PC-3 (cell line): ENCODE measurements at regions not wholly inside any gene's neighbourhood (a gene's known extent, or its start where the extent isn't known, plus 50 kb on each side); places are given as distances from the start of the nearest gene placed in this dataset.

Source experiments
- ATAC-seq: fragments of 200-7000 bp; cut with Tn5 transposase; 2 replicates; pipeline ENCODE4 v1.9.1; 2020; ENCODE audit warnings: mild to moderate bottlenecking, moderate library complexity
- BruUV-seq: library from RNA; stranded (reverse); fragments of 400-500 nt; replicated peaks from 2 replicates; lab custom pipeline; 2021; lab: Mats Ljungman, UMichigan
- CTCF ChIA-PET: fragments of 300-600 bp; sonication (Branson Sonifier 250); formaldehyde crosslinking; loops from one replicate; lab custom pipeline; 2022; ENCODE audit warnings: antibody characterized with exemption; lab: Charles Lee
- POLR2A ChIA-PET: fragments of 300-600 bp; sonication (Branson Sonifier 250); formaldehyde crosslinking; loops from one replicate; lab custom pipeline; 2022; ENCODE audit warnings: antibody characterized with exemption; ENCODE audit not compliant: unreplicated experiment; lab: Charles Lee
- DNase-seq: peaks from one replicate; pipeline ENCODE4 v3.0.0-alpha.2; 2015
- H2AFZ ChIP-seq: fragments of 300-600 bp; sonication (generic); 2 replicates; pipeline ENCODE4 v1.6.0; 2016; ENCODE audit warnings: antibody characterized with exemption, low read length
- H3F3A ChIP-seq: fragments of 300-600 bp; sonication (generic); one replicate; pipeline ENCODE4 v1.6.0; 2017; ENCODE audit warnings: antibody characterized with exemption, low read length, control low read depth, mild to moderate bottlenecking; ENCODE audit not compliant: unreplicated experiment
- H3K27ac ChIP-seq: fragments of 300-600 bp; sonication (generic); 2 replicates; pipeline ENCODE4 v1.5.1; 2016; ENCODE audit warnings: mild to moderate bottlenecking, low read length
- H3K27me3 ChIP-seq: fragments of 300-600 bp; sonication (generic); 2 replicates; pipeline ENCODE4 v1.6.1; 2016; ENCODE audit warnings: low read length, mixed read lengths
- H3K36me3 ChIP-seq: fragments of 300-600 bp; sonication (generic); 2 replicates; pipeline ENCODE4 v1.6.1; 2016; ENCODE audit warnings: low read depth, mixed run types, low read length, mixed read lengths
- H3K4me1 ChIP-seq: fragments of 300-600 bp; sonication (generic); 2 replicates; pipeline ENCODE4 v1.5.1; 2016; ENCODE audit warnings: low read length; ENCODE audit not compliant: insufficient read depth
- H3K4me2 ChIP-seq: fragments of 300-600 bp; sonication (generic); 2 replicates; pipeline ENCODE4 v1.6.0; 2016; ENCODE audit warnings: low read length
- H3K4me3 ChIP-seq: fragments of 300-600 bp; sonication (generic); 2 replicates; pipeline ENCODE4 v1.5.1; 2016; ENCODE audit warnings: mild to moderate bottlenecking, low read length, mixed read lengths
- H3K79me2 ChIP-seq: fragments of 300-600 bp; sonication (generic); 2 replicates; pipeline ENCODE4 v1.6.1; 2017; ENCODE audit warnings: low read length, mixed read lengths
- H3K9ac ChIP-seq: fragments of 300-600 bp; sonication (generic); 2 replicates; pipeline ENCODE4 v1.6.0; 2016; ENCODE audit warnings: mild to moderate bottlenecking, low read length
- H3K9me2 ChIP-seq: fragments of 300-600 bp; sonication (generic); replicated peaks from 2 replicates; pipeline ENCODE4 v1.6.1; 2016; ENCODE audit warnings: mixed run types, low read length, mixed read lengths
- H3K9me3 ChIP-seq: fragments of 300-600 bp; sonication (generic); 2 replicates; pipeline ENCODE4 v1.6.1; 2016; ENCODE audit warnings: low read length, mixed read lengths
- H4K20me1 ChIP-seq: fragments of 300-600 bp; sonication (generic); 2 replicates; pipeline ENCODE4 v1.6.1; 2016; ENCODE audit warnings: low read length, mixed read lengths
- EZH2 ChIP-seq: fragments of 300-600 bp; sonication (generic); IDR thresholded peaks from one replicate; pipeline ENCODE4 v1.6.1; 2017; ENCODE audit warnings: antibody characterized with exemption, mild to moderate bottlenecking, low read length; ENCODE audit not compliant: unreplicated experiment
- EZH2phosphoT487 ChIP-seq: fragments of 300-600 bp; sonication (generic); IDR thresholded peaks from 2 replicates; pipeline ENCODE4 v1.6.1; 2018; ENCODE audit warnings: mild to moderate bottlenecking, antibody characterized with exemption, low read length, borderline replicate concordance
- intact Hi-C: fragments of 100-400 bp; cut with micrococcal nuclease; formaldehyde crosslinking; loops from 2 replicates; pipeline ENCODE4 v1.9.0; 2023
- TF ChIP-seq, protein P1 (sequence below): fragments of 300-600 bp; sonication (generic); conservative IDR thresholded peaks from 2 replicates; pipeline ENCODE4 v1.5.1; 2017; ENCODE audit warnings: antibody characterized with exemption, low read depth, mild to moderate bottlenecking, low read length

GRCh38 chr14:31950764-31951637 is 126.1 kb upstream of the ARHGAP5 start:
- Histone ChIP-seq H3K27me3 (no peaks in the 10 kb centered on the region), H4K20me1 (no peaks in the 10 kb centered on the region), H2AFZ (0 out of 2 replicates have a peak overlapping the region, but pooled peaks have one; percentile 0), H3K9me2 (no peaks in the 10 kb centered on the region), H3K4me1 (peaks cover 25% of the 10 kb centered on the region), H3K9ac (no peak overlapping the region), H3K4me2 (peak overlapping the region; percentile 47), H3K27ac (peak overlapping the region; percentile 25; the same call in 1 of the 2 replicates), H3K4me3 (no peak overlapping the region), H3K9me3 (no peaks in the 10 kb centered on the region), H3K79me2 (no peaks in the 10 kb centered on the region), H3K36me3 (no peaks in the 10 kb centered on the region), H3F3A (no peaks in the 10 kb centered on the region)
- ChIA-PET CTCF (interaction anchor here (0.8 to 1.3 kb wide), 2 partner anchors 13 to 123 kb away, joined by 3 to 4 read pairs; no protein-coding TSS in a partner anchor), POLR2A (interaction anchor here (0.6 kb wide), 1 partner anchor 35 kb away, joined by 3 read pairs; no protein-coding TSS in a partner anchor)
- intact Hi-C loops, result no loop called here
- peak; percentile 92 for ATAC-seq
- peak; percentile 81 for DNase-seq
- no peak for TF ChIP-seq EZH2
- TF ChIP-seq, protein P1, sequence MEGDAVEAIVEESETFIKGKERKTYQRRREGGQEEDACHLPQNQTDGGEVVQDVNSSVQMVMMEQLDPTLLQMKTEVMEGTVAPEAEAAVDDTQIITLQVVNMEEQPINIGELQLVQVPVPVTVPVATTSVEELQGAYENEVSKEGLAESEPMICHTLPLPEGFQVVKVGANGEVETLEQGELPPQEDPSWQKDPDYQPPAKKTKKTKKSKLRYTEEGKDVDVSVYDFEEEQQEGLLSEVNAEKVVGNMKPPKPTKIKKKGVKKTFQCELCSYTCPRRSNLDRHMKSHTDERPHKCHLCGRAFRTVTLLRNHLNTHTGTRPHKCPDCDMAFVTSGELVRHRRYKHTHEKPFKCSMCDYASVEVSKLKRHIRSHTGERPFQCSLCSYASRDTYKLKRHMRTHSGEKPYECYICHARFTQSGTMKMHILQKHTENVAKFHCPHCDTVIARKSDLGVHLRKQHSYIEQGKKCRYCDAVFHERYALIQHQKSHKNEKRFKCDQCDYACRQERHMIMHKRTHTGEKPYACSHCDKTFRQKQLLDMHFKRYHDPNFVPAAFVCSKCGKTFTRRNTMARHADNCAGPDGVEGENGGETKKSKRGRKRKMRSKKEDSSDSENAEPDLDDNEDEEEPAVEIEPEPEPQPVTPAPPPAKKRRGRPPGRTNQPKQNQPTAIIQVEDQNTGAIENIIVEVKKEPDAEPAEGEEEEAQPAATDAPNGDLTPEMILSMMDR, result no peak
- no peak for TF ChIP-seq EZH2phosphoT487
- no TSS peak for BruUV-seq

DNA sequence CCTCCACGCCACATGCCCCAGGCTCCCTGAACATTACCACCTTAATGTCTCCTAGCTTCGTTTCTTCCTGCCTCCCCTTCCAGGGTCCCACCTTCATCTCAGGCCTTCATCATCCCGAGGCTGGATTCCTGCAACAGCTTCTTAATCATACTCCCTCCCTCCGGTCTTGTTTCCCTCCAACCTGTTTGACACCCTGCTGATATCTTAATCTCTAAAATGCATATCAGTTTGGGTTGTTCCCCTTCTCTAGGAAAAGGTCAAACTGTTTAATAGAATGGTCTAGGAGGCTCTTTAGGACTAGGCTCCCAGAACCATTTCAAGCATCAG is 125.5 kb upstream of the ARHGAP5 start:
- H2AFZ ChIP-seq, result no peak overlapping the region
- ChIA-PET CTCF (interaction anchor here (0.8 kb wide), 1 partner anchor 14 kb away, joined by 3 read pairs; no protein-coding TSS in a partner anchor), POLR2A (interaction anchor here (0.6 kb wide), 1 partner anchor 34 kb away, joined by 3 read pairs; no protein-coding TSS in a partner anchor)
- no peak overlapping the region for H3K27ac ChIP-seq
- no peaks in the 10 kb centered on the region for H3K9me2 ChIP-seq
- no peak overlapping the region for H3K4me3 ChIP-seq
- H3K4me1 ChIP-seq, result peaks cover 25% of the 10 kb centered on the region
- BruUV-seq, result no TSS peak
- no peaks in the 10 kb centered on the region for H3K27me3 ChIP-seq
- no peak for DNase-seq
- no peaks in the 10 kb centered on the region for H3K9me3 ChIP-seq
- no peaks in the 10 kb centered on the region for H3K36me3 ChIP-seq
- no peaks in the 10 kb centered on the region for H3K79me2 ChIP-seq
- no peak for ATAC-seq
- no peaks in the 10 kb centered on the region for H3F3A ChIP-seq
- intact Hi-C loops, result no loop called here
- H3K9ac ChIP-seq, result no peak overlapping the region
- TF ChIP-seq EZH2phosphoT487 (no peak), EZH2 (no peak)
- TF ChIP-seq, protein P1, result no peak
- no peaks in the 10 kb centered on the region for H4K20me1 ChIP-seq
- H3K4me2 ChIP-seq, result no peak overlapping the region

GRCh38 chr14:31952573-31952972 is 124.5 kb upstream of the ARHGAP5 start:
- Histone ChIP-seq H3K9ac (no peak overlapping the region), H3F3A (no peaks in the 10 kb centered on the region), H2AFZ (no peak overlapping the region), H4K20me1 (no peaks in the 10 kb centered on the region), H3K27me3 (no peaks in the 10 kb centered on the region), H3K36me3 (no peaks in the 10 kb centered on the region), H3K4me1 (peaks cover 25% of the 10 kb centered on the region), H3K9me3 (no peaks in the 10 kb centered on the region), H3K4me3 (no peak overlapping the region), H3K9me2 (no peaks in the 10 kb centered on the region), H3K27ac (no peak overlapping the region), H3K4me2 (no peak overlapping the region), H3K79me2 (no peaks in the 10 kb centered on the region)
- no TSS peak for BruUV-seq
- intact Hi-C loops, result no loop called here
- ChIA-PET POLR2A (no interaction called here), CTCF (no interaction called here)
- ATAC-seq, result no peak
- no peak for DNase-seq
- TF ChIP-seq, protein P1, result no peak
- no peak for TF ChIP-seq EZH2phosphoT487
